Thyroid gland (tissue), 4 donors: ENCODE measurements at regions not wholly inside any gene's neighbourhood (a gene's known extent, or its start where the extent isn't known, plus 50 kb on each side); places are given as distances from the start of the nearest gene placed in this dataset.

ENCODE experiments used
- DNase-seq, 2 donors: peaks; one replicate each; pipeline ENCODE4 v3.0.0-alpha.2; 2019
- H3K27ac ChIP-seq, 3 donors: fragments of 200-600 bp; sonication (generic); 1 replicate in 2 of 3; 2 replicates in 1 of 3; pipeline ENCODE4 v1.5.1; 2016 to 2019; ENCODE audit warnings: mild to moderate bottlenecking in 1 of 3, moderate library complexity in 1 of 3
- H3K27me3 ChIP-seq: fragments of 200-600 bp; sonication (generic); one replicate; pipeline ENCODE4 v1.5.1; 2019
- H3K36me3 ChIP-seq, 2 donors: fragments of 200-600 bp; sonication (generic); one replicate each; pipeline ENCODE4 v1.5.1; 2016 to 2019
- H3K4me1 ChIP-seq, 2 donors: fragments of 200-600 bp; sonication (generic); one replicate each; pipeline ENCODE4 v1.5.1; 2017 to 2019
- H3K4me3 ChIP-seq, 3 donors: fragments of 200-600 bp; sonication (generic); replicated peaks in 1 of 3; 1 replicate in 2 of 3; 2 replicates in 1 of 3; pipeline ENCODE4 v1.5.1; 2016; ENCODE audit warnings: mild to moderate bottlenecking in 1 of 3
- H3K9me3 ChIP-seq: fragments of 200-600 bp; sonication (generic); one replicate; pipeline ENCODE4 v1.5.1; 2017
- CTCF ChIP-seq, 6 experiments: fragments of 200-600 bp in 3 of 6; fragments of 450-650 bp in 3 of 6; sonication (generic) in 3 of 6; IDR thresholded peaks; one replicate each; pipeline ENCODE4 v1.5.1; 2016 to 2019; ENCODE audit warnings: antibody characterized with exemption in 6 of 6, mild to moderate bottlenecking in 2 of 6, inconsistent platforms in 1 of 6, moderate library complexity in 1 of 6
- POLR2A ChIP-seq, 2 donors: fragments of 450-650 bp; IDR thresholded peaks; one replicate each; pipeline ENCODE4 v1.6.1; 2017; ENCODE audit warnings: antibody characterized with exemption in 2 of 2, mild to moderate bottlenecking in 2 of 2, moderate library complexity in 1 of 2
- WGBS, 2 donors: methylation state at CpG; one replicate each; pipeline ENCODE4 v1.1.5; 2017; 5-methylcytosine and 5-hydroxymethylcytosine counted together
- intact Hi-C: fragments of 100-400 bp; cut with DNase I; formaldehyde crosslinking; loops from one replicate; pipeline ENCODE4 v1.15.1; 2023

GRCh38 chr1:79887059-79887458, 880.5 kb upstream of the ADGRL4 start:
- H3K4me1 ChIP-seq, result no peaks in the 10 kb centered on the region
- H3K27me3 ChIP-seq, result no peaks in the 10 kb centered on the region
- TF ChIP-seq CTCF (IDR thresholded peaks at IDR 0.05) (no peak), POLR2A (IDR thresholded peaks at IDR 0.05) (no peak)
- H3K4me3 ChIP-seq, result no peak overlapping the region
- H3K9me3 ChIP-seq, result no peaks in the 10 kb centered on the region
- intact Hi-C loops, result no loop called here
- DNase-seq, result no peak
- no peaks in the 10 kb centered on the region for H3K36me3 ChIP-seq
- no peak overlapping the region for H3K27ac ChIP-seq

- Histone ChIP-seq H3K4me3 (no peak overlapping the region), H3K27me3 (no peaks in the 10 kb centered on the region), H3K27ac (no peak overlapping the region), H3K36me3 (no peaks in the 10 kb centered on the region), H3K9me3 (no peaks in the 10 kb centered on the region), H3K4me1 (no peaks in the 10 kb centered on the region)
- no peak for DNase-seq
- TF ChIP-seq POLR2A (IDR thresholded peaks at IDR 0.05) (no peak), CTCF (IDR thresholded peaks at IDR 0.05) (no peak)
- intact Hi-C loops, result no loop called here
These were observed 878.6 kb upstream of the ADGRL4 start for GRCh38 chr1:79885101-79885500.

DNA sequence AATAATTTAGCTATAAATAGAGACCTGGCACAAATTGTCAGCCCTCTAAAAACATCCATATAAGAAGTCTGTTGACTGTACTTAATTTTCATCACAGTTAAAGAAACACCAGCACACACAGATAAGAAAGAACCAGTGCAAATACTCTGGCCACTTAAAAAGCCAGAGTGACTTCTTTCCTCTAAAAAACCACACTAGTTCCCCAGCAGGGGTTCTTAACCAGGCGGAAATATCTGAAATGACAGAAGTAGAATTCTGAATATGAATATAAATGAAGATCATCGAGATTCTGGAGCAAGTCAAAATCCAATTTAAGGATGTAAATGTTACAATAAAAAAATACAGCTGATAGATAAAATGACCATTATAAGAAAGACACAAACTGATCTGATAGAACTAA, 870.6 kb upstream of the ADGRL4 start:
- no peaks in the 10 kb centered on the region for H3K36me3 ChIP-seq
- DNase-seq, result no peak
- intact Hi-C loops, result no loop called here
- H3K4me1 ChIP-seq, result no peaks in the 10 kb centered on the region
- no peaks in the 10 kb centered on the region for H3K9me3 ChIP-seq
- no peaks in the 10 kb centered on the region for H3K27me3 ChIP-seq
- 72 to 77% methylated on average over 2 of the region's 2 CpGs for WGBS, 2 donors
- no peak overlapping the region for H3K4me3 ChIP-seq
- no peak for TF ChIP-seq POLR2A (IDR thresholded peaks at IDR 0.05)
- no peak for TF ChIP-seq CTCF (IDR thresholded peaks at IDR 0.05)
- no peak overlapping the region for H3K27ac ChIP-seq

GRCh38 chr1:79875187-79875586, 868.7 kb upstream of the ADGRL4 start:
- no peak for TF ChIP-seq CTCF (IDR thresholded peaks at IDR 0.05)
- no peak for TF ChIP-seq POLR2A (IDR thresholded peaks at IDR 0.05)
- Histone ChIP-seq H3K36me3 (no peaks in the 10 kb centered on the region), H3K27ac (no peak overlapping the region), H3K4me3 (no peak overlapping the region), H3K27me3 (no peaks in the 10 kb centered on the region), H3K9me3 (no peaks in the 10 kb centered on the region), H3K4me1 (no peaks in the 10 kb centered on the region)
- WGBS, 2 donors, result 95 to 100% methylated on average over 2 to 3 of the region's 5 CpGs
- intact Hi-C loops, result no loop called here
- no peak for DNase-seq

- WGBS, 2 donors, result 81 to 90% methylated on average over 3 of the region's 3 CpGs
- Histone ChIP-seq H3K27me3 (no peaks in the 10 kb centered on the region), H3K27ac (no peak overlapping the region), H3K4me3 (no peak overlapping the region), H3K4me1 (no peaks in the 10 kb centered on the region), H3K36me3 (no peaks in the 10 kb centered on the region), H3K9me3 (no peaks in the 10 kb centered on the region)
- no peak for TF ChIP-seq POLR2A (IDR thresholded peaks at IDR 0.05)
- no peak for TF ChIP-seq CTCF (IDR thresholded peaks at IDR 0.05)
- no peak for DNase-seq
- intact Hi-C loops, result no loop called here
These were observed 867.8 kb upstream of the ADGRL4 start for GRCh38 chr1:79874289-79874688.
